ENCODE measurements at regions not wholly inside any gene's neighbourhood (a gene's known extent, or its start where the extent isn't known, plus 50 kb on each side); places are given as distances from the start of the nearest gene placed in this dataset.

- Histone ChIP-seq H3K9me3 (ENCODE audit: control insufficient read depth, low read length) (no peaks in the 10 kb centered on the region), H3K4me1 (ENCODE audit: control insufficient read depth, insufficient read depth, low read length) (peaks cover 3% of the 10 kb centered on the region), H3K36me3 (ENCODE audit: control insufficient read depth, insufficient read depth, low read length) (no peaks in the 10 kb centered on the region), H3K4me3 (ENCODE audit: low read length) (no peak overlapping the region), H3K27me3 (ENCODE audit: control insufficient read depth, insufficient read depth, low read length, poor library complexity, severe bottlenecking) (no peaks in the 10 kb centered on the region), H3K9ac (ENCODE audit: extremely low read depth, low read length, poor library complexity, severe bottlenecking) (no peak overlapping the region), H3K27ac (ENCODE audit: low read depth, low read length) (no peak overlapping the region)
- Mint-ChIP-seq H3K9me3 (no peaks in the 10 kb centered on the region), H3K27me3 (ENCODE audit: insufficient read depth) (no peaks in the 10 kb centered on the region), H3K36me3 (ENCODE audit: low read depth) (no peaks in the 10 kb centered on the region), H3K4me1 (no peaks in the 10 kb centered on the region), H3K27ac (no peak overlapping the region), H3K4me3 (no peak overlapping the region)
- TF ChIP-seq, protein P1, sequence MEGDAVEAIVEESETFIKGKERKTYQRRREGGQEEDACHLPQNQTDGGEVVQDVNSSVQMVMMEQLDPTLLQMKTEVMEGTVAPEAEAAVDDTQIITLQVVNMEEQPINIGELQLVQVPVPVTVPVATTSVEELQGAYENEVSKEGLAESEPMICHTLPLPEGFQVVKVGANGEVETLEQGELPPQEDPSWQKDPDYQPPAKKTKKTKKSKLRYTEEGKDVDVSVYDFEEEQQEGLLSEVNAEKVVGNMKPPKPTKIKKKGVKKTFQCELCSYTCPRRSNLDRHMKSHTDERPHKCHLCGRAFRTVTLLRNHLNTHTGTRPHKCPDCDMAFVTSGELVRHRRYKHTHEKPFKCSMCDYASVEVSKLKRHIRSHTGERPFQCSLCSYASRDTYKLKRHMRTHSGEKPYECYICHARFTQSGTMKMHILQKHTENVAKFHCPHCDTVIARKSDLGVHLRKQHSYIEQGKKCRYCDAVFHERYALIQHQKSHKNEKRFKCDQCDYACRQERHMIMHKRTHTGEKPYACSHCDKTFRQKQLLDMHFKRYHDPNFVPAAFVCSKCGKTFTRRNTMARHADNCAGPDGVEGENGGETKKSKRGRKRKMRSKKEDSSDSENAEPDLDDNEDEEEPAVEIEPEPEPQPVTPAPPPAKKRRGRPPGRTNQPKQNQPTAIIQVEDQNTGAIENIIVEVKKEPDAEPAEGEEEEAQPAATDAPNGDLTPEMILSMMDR (conservative IDR thresholded peaks at IDR 0.05) = no peak
- 77 to 100% methylated on average over 4 to 7 of the region's 7 CpGs for WGBS, 2 experiments (ENCODE audit: insufficient coverage in 1 of 2, insufficient read length in 1 of 2)
- no peak for DNase-seq
These were observed 693.1 kb upstream of the SLC10A2 start for GRCh38 chr13:103759361-103759760.

DNA sequence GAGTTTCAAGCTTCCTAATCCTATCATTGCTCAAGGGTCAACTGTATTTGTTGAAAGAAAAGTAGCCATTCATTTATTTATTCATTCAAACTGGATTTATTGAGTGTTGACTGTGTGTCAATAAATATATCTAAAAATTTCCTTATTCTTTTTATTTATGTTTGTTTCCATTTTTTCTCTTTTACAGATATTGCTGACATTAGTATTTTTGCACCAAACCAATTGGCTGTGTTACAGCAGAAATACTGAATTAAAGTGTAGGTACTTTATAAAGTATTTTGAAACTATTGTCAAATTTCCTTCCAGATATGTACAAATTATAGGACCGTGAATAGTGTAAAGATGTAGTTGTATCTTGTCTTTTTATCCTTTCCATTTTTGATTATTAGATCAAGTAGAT is 692.0 kb upstream of the SLC10A2 start:
- Histone ChIP-seq H3K9me3 (ENCODE audit: control insufficient read depth, low read length) (no peaks in the 10 kb centered on the region), H3K9ac (ENCODE audit: extremely low read depth, low read length, poor library complexity, severe bottlenecking) (no peak overlapping the region), H3K4me3 (ENCODE audit: low read length) (no peak overlapping the region), H3K27me3 (ENCODE audit: control insufficient read depth, insufficient read depth, low read length, poor library complexity, severe bottlenecking) (no peaks in the 10 kb centered on the region), H3K4me1 (ENCODE audit: control insufficient read depth, insufficient read depth, low read length) (peaks cover 3% of the 10 kb centered on the region), H3K27ac (ENCODE audit: low read depth, low read length) (no peak overlapping the region), H3K36me3 (ENCODE audit: control insufficient read depth, insufficient read depth, low read length) (no peaks in the 10 kb centered on the region)
- Mint-ChIP-seq H3K27me3 (ENCODE audit: insufficient read depth) (no peaks in the 10 kb centered on the region), H3K9me3 (no peaks in the 10 kb centered on the region), H3K4me1 (no peaks in the 10 kb centered on the region), H3K4me3 (no peak overlapping the region), H3K36me3 (ENCODE audit: low read depth) (no peaks in the 10 kb centered on the region), H3K27ac (no peak overlapping the region)
- WGBS, 2 experiments (ENCODE audit: insufficient coverage in 1 of 2, insufficient read length in 1 of 2) = no CpG with 5 or more reads among the region's 1 CpG
- TF ChIP-seq, protein P1 (conservative IDR thresholded peaks at IDR 0.05) = no peak
- no peak for DNase-seq

DNA sequence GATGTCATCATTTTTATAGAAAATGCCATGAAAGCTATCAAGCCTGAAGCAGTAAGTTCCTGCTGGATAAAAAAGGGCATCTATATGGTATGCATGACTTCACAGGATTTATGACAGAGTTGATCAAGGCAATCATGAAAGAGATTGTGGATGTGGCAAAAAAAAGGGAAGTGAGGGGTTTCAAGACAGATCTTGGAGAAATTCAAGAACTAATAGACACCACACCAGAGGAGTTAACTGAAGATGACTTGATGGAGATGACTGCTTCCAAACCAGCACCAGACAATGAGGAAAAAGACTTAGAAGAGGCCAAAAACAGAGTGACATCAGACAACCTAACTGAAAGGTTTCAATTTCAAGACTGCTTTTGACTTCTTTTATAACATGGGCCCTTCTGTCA is 691.1 kb upstream of the SLC10A2 start:
- H3K36me3 ChIP-seq (ENCODE audit: control insufficient read depth, insufficient read depth, low read length) = no peaks in the 10 kb centered on the region
- H3K27ac ChIP-seq (ENCODE audit: low read depth, low read length) = no peak overlapping the region
- Mint-ChIP-seq H3K27ac (no peak overlapping the region), H3K4me1 (no peaks in the 10 kb centered on the region), H3K36me3 (ENCODE audit: low read depth) (no peaks in the 10 kb centered on the region), H3K27me3 (ENCODE audit: insufficient read depth) (no peaks in the 10 kb centered on the region), H3K9me3 (no peaks in the 10 kb centered on the region), H3K4me3 (no peak overlapping the region)
- H3K9me3 ChIP-seq (ENCODE audit: control insufficient read depth, low read length) = no peaks in the 10 kb centered on the region
- H3K4me3 ChIP-seq (ENCODE audit: low read length) = no peak overlapping the region
- DNase-seq = no peak
- H3K4me1 ChIP-seq (ENCODE audit: control insufficient read depth, insufficient read depth, low read length) = peaks cover 3% of the 10 kb centered on the region
- no peak overlapping the region for H3K9ac ChIP-seq (ENCODE audit: extremely low read depth, low read length, poor library complexity, severe bottlenecking)
- TF ChIP-seq, protein P1 (conservative IDR thresholded peaks at IDR 0.05) = no peak
- H3K27me3 ChIP-seq (ENCODE audit: control insufficient read depth, insufficient read depth, low read length, poor library complexity, severe bottlenecking) = no peaks in the 10 kb centered on the region

Data from endodermal cell (in vitro differentiated cells).